K562 (cell line): ENCODE measurements at regions not wholly inside any gene's neighbourhood (a gene's known extent, or its start where the extent isn't known, plus 50 kb on each side); places are given as distances from the start of the nearest gene placed in this dataset.

Experiments
- ATAC-seq: fragments of 200-7000 bp; cut with Tn5 transposase; 3 replicates; pipeline ENCODE4 v1.9.1; 2020; ENCODE audit warnings: moderate library complexity
- BruUV-seq: library from RNA; stranded (reverse); fragments of 400-500 nt; replicated peaks from 2 replicates; lab custom pipeline; 2021; lab: Mats Ljungman, UMichigan
- CTCF ChIA-PET: fragments of 300-600 bp; formaldehyde crosslinking; extraction: SDS; loops from one replicate; lab custom pipeline; 2021; ENCODE audit warnings: low intra/inter-chr PET ratio; lab: Yijun Ruan, JAX
- POLR2A ChIA-PET: fragments of 300-600, 350-650 bp; sonication (Branson Sonifier 250); formaldehyde crosslinking; extraction: SDS; loops from one replicate; lab custom pipeline; 2021; ENCODE audit warnings: antibody characterized with exemption, inconsistent platforms; lab: Yijun Ruan, JAX
- DNase-seq, 4 experiments: peaks; one replicate each; pipeline versions ENCODE4 v3.0.0 to v3.0.0-alpha.2; 2011 to 2018; ENCODE audit warnings: low spot score in 3 of 4, mixed read lengths in 3 of 4; ENCODE audit errors: extremely low read depth in 1 of 4
- FAIRE-seq: peaks from 2 replicates; lab custom pipeline; 2011; peaks lifted over from hg19 to GRCh38; lab: Jason Lieb, UNC
- H2AFZ ChIP-seq: 2 replicates; pipeline ENCODE4 v1.6.0; 2011; ENCODE audit warnings: low read depth, low read length, control low read depth, inconsistent platforms
- H3K27ac ChIP-seq: fragments of 200-600 bp; 3 replicates; pipeline ENCODE4 v1.8.0; 2011; ENCODE audit warnings: low read depth, mild to moderate bottlenecking, control low read depth, inconsistent platforms, low read length, moderate library complexity, mixed read lengths; ENCODE audit errors: extremely low read depth
- H3K27me3 ChIP-seq, 2 experiments: fragments of 300-600 bp in 1 of 2; 2 replicates in 1 of 2; 3 replicates in 1 of 2; pipeline versions ENCODE4 v1.6.0 to v1.8.0; 2011; ENCODE audit warnings: inconsistent platforms in 2 of 2, low read length in 2 of 2, mild to moderate bottlenecking in 1 of 2, mixed read lengths in 1 of 2, moderate library complexity in 1 of 2; ENCODE audit not compliant: control insufficient read depth in 2 of 2, insufficient read depth in 2 of 2
- H3K36me3 ChIP-seq: fragments of 300-600 bp; 3 replicates; pipeline ENCODE4 v1.8.0; 2011; ENCODE audit warnings: mild to moderate bottlenecking, low read length, inconsistent platforms; ENCODE audit not compliant: control insufficient read depth, insufficient read depth
- H3K4me1 ChIP-seq, 2 experiments: fragments of 200-600 bp in 1 of 2; replicated peaks in 1 of 2; 2 replicates in 1 of 2; 3 replicates in 1 of 2; pipeline versions ENCODE4 v1.5.1 to v1.8.0; 2011; ENCODE audit warnings: inconsistent platforms in 2 of 2, low read length in 2 of 2, mild to moderate bottlenecking in 1 of 2, mixed read lengths in 1 of 2, moderate library complexity in 1 of 2; ENCODE audit not compliant: control insufficient read depth in 2 of 2, insufficient read depth in 2 of 2
- H3K4me2 ChIP-seq: 2 replicates; pipeline ENCODE4 v1.6.1; 2011; ENCODE audit warnings: low read length, control low read depth, inconsistent platforms, mixed read lengths; ENCODE audit not compliant: insufficient read depth
- H3K4me3 ChIP-seq: fragments of 200-600 bp; sonication (generic), shearing (Covaris generic); 2 replicates; pipeline ENCODE4 v1.5.1; 2016; ENCODE audit warnings: control low read depth, inconsistent platforms
- H3K79me2 ChIP-seq: fragments of 200-600 bp; 3 replicates; pipeline ENCODE4 v1.8.0; 2011; ENCODE audit warnings: low read length, inconsistent platforms; ENCODE audit not compliant: control insufficient read depth, insufficient read depth
- H3K9ac ChIP-seq, 2 experiments: 2 replicates each; pipeline versions ENCODE4 v1.6.0 to v1.6.1; 2011; ENCODE audit warnings: low read depth in 2 of 2, low read length in 2 of 2, control low read depth in 1 of 2, inconsistent platforms in 1 of 2, mild to moderate bottlenecking in 1 of 2, mixed read lengths in 1 of 2; ENCODE audit not compliant: insufficient read depth in 1 of 2
- H3K9me1 ChIP-seq: one replicate; pipeline ENCODE4 v1.6.0; 2011; ENCODE audit warnings: inconsistent platforms, mild to moderate bottlenecking, low read length, moderate library complexity; ENCODE audit not compliant: control insufficient read depth, insufficient read depth
- H3K9me3 ChIP-seq: replicated peaks from 2 replicates; pipeline ENCODE4 v1.5.1; 2011; ENCODE audit warnings: low read depth, low read length, inconsistent platforms; ENCODE audit not compliant: control insufficient read depth, insufficient read depth
- H4K20me1 ChIP-seq: replicated peaks from 2 replicates; pipeline ENCODE4 v1.6.1; 2011; ENCODE audit warnings: low read length, inconsistent platforms, mixed read lengths; ENCODE audit not compliant: control insufficient read depth, insufficient read depth
- ETV5 ChIP-seq: sonication (generic); formaldehyde crosslinking; IDR thresholded peaks from 2 replicates; pipeline ENCODE4 v1.4.0; 2020; ENCODE audit warnings: low read depth, mild to moderate bottlenecking, missing genetic modification reagents
- KLF10 ChIP-seq: fragments of 250-450 bp; sonication (Bioruptor Pico); IDR thresholded peaks from 2 replicates; pipeline ENCODE4 v1.6.1; 2021; ENCODE audit warnings: matching md5 sums
- NFYB ChIP-seq: IDR thresholded peaks from 2 replicates; pipeline ENCODE4 v1.6.1; 2011; ENCODE audit warnings: mild to moderate bottlenecking, moderate library complexity; ENCODE audit not compliant: insufficient read length; ENCODE audit errors: extremely low read depth
- UBTF ChIP-seq, 2 experiments: IDR thresholded peaks; 2 replicates each; pipeline ENCODE4 v1.6.1; 2012; ENCODE audit warnings: improper control_type of control experiment in 2 of 2, low read depth in 2 of 2, low read length in 2 of 2, borderline replicate concordance in 1 of 2
- ZNF12 ChIP-seq: sonication (generic); formaldehyde crosslinking; IDR thresholded peaks from 2 replicates; pipeline ENCODE4 v1.4.0; 2020; ENCODE audit warnings: mild to moderate bottlenecking, missing genetic modification reagents
- ZNF311 ChIP-seq: fragments of 250-450 bp; sonication (Bioruptor Pico); IDR thresholded peaks from 2 replicates; pipeline ENCODE4 v1.4.0; 2020; ENCODE audit warnings: mild to moderate bottlenecking, moderate library complexity
- WGBS: fragments of 100-300 bp; shearing (Covaris generic); methylation state at CpG from one replicate; pipeline ENCODE4 v1.1.6; 2016; ENCODE audit warnings: low coverage, mixed read lengths; ENCODE audit not compliant: insufficient coverage; ENCODE audit errors: missing lambda C conversion rate; 5-methylcytosine and 5-hydroxymethylcytosine counted together
- in situ Hi-C: fragments of 300-500 bp; cut with MboI; formaldehyde crosslinking; loops from 4 replicates; pipeline ENCODE4 v1.15.0; 2018; ENCODE audit warnings: inconsistent platforms, mixed read lengths
- intact Hi-C: fragments of 100-400 bp; cut with micrococcal nuclease; formaldehyde crosslinking; loops from 2 replicates; pipeline ENCODE4 v1.14.2; 2022

- no peak for FAIRE-seq
- no peaks in the 10 kb centered on the region for H3K4me1 ChIP-seq
- no peaks in the 10 kb centered on the region for H3K27me3 ChIP-seq
- WGBS, result 0% methylated on average over 1 of the region's 1 CpG
- ChIA-PET CTCF (no interaction called here), POLR2A (no interaction called here)
- intact Hi-C loops (no loop called here), in situ Hi-C loops (no loop called here)
- H2AFZ ChIP-seq, result no peak overlapping the region
- DNase-seq, result no peak
- no peak overlapping the region for H3K4me2 ChIP-seq
- H3K9me1 ChIP-seq, result no peaks in the 10 kb centered on the region
- H3K36me3 ChIP-seq, result no peaks in the 10 kb centered on the region
- H3K4me3 ChIP-seq, result no peak overlapping the region
- H3K9me3 ChIP-seq, result no peaks in the 10 kb centered on the region
- no peak for TF ChIP-seq ETV5 (CRISPR knock-in tag)
- TF ChIP-seq ZNF311 (CRISPR knock-in tag), result no peak
- no peak for TF ChIP-seq KLF10 (CRISPR knock-in tag)
- TF ChIP-seq NFYB, result no peak
- TF ChIP-seq ZNF12 (CRISPR knock-in tag), result no peak
- no peak for TF ChIP-seq UBTF (IDR thresholded peaks at IDR 0.05; ENCODE audit: borderline replicate concordance in 1 of 2, low read depth in 2 of 2, low read length in 2 of 2)
- no peak overlapping the region for H3K27ac ChIP-seq
- H3K79me2 ChIP-seq, result no peaks in the 10 kb centered on the region
- no peak for ATAC-seq
- no peaks in the 10 kb centered on the region for H4K20me1 ChIP-seq
- no peak overlapping the region for H3K9ac ChIP-seq
- BruUV-seq, result no TSS peak
Measured at GRCh38 chr1:83016354-83016849, 982.5 kb downstream of the TTLL7 start.
